K562 (cell line): ENCODE measurements at regions not wholly inside any gene's neighbourhood (a gene's known extent, or its start where the extent isn't known, plus 50 kb on each side); places are given as distances from the start of the nearest gene placed in this dataset.

Experiments
- CBX3 ChIP-seq, 2 experiments: IDR thresholded peaks; 1 replicate in 1 of 2; 2 replicates in 1 of 2; pipeline ENCODE4 v1.6.1; 2012; ENCODE audit warnings: inconsistent platforms in 2 of 2, low read length in 2 of 2, borderline replicate concordance in 1 of 2, control low read depth in 1 of 2
- CHD7 ChIP-seq: fragments of 200-600 bp; sonication (generic); IDR thresholded peaks from one replicate; pipeline ENCODE4 v1.6.1; 2012; ENCODE audit warnings: mild to moderate bottlenecking, low read depth, low read length, inconsistent platforms
- CTCF ChIP-seq, 3 experiments: IDR thresholded peaks in 2 of 3; conservative IDR thresholded peaks in 1 of 3; 2 replicates each; pipeline ENCODE4 v1.5.1; 2011 to 2012; ENCODE audit warnings: low read length in 3 of 3, mild to moderate bottlenecking in 3 of 3, control low read depth in 2 of 3, improper control_type of control experiment in 1 of 3, inconsistent platforms in 1 of 3, low read depth in 1 of 3, mixed read lengths in 1 of 3, moderate library complexity in 1 of 3; ENCODE audit not compliant: insufficient read depth in 2 of 3
- EP300 ChIP-seq: IDR thresholded peaks from 2 replicates; pipeline ENCODE4 v1.6.1; 2012; ENCODE audit warnings: low read length, improper control_type of control experiment
- MEIS2 ChIP-seq: fragments of 450-650 bp; IDR thresholded peaks from 2 replicates; pipeline ENCODE4 v1.6.1; 2014; ENCODE audit warnings: mild to moderate bottlenecking; ENCODE audit not compliant: partially characterized antibody
- PML ChIP-seq: IDR thresholded peaks from 2 replicates; pipeline ENCODE4 v1.6.1; 2012; ENCODE audit warnings: low read length, inconsistent platforms
- SMARCA4 ChIP-seq: fragments of 450-650 bp; IDR thresholded peaks from 2 replicates; pipeline ENCODE4 v1.6.1; 2016
- SREBF2 ChIP-seq: sonication (generic); formaldehyde crosslinking; IDR thresholded peaks from 2 replicates; pipeline ENCODE4 v1.4.0; 2020; ENCODE audit warnings: mild to moderate bottlenecking, missing genetic modification reagents
- ZNF282 ChIP-seq: sonication (generic); formaldehyde crosslinking; IDR thresholded peaks from 2 replicates; pipeline ENCODE4 v1.8.1; 2023; ENCODE audit warnings: missing genetic modification reagents
- ZNF311 ChIP-seq: fragments of 250-450 bp; sonication (Bioruptor Pico); IDR thresholded peaks from 2 replicates; pipeline ENCODE4 v1.4.0; 2020; ENCODE audit warnings: mild to moderate bottlenecking, moderate library complexity
- ZNF586 ChIP-seq: fragments of 450-650 bp; formaldehyde crosslinking; conservative IDR thresholded peaks from 2 replicates; pipeline ENCODE4 v1.4.0; 2020; ENCODE audit warnings: mild to moderate bottlenecking, moderate library complexity

- no peak for TF ChIP-seq CTCF (IDR thresholded peaks at IDR 0.05 in 2 of 3, conservative IDR thresholded peaks at IDR 0.05 in 1 of 3; ENCODE audit: insufficient read depth in 2 of 3, low read depth in 1 of 3, low read length in 3 of 3)
- TF ChIP-seq SREBF2 = no peak
- no peak for TF ChIP-seq PML
- TF ChIP-seq ZNF282 (CRISPR knock-in tag) = no peak
- no peak for TF ChIP-seq EP300
- TF ChIP-seq ZNF586 = no peak
- no peak for TF ChIP-seq SMARCA4
- TF ChIP-seq ZNF311 = no peak
- TF ChIP-seq CBX3 (IDR thresholded peaks at IDR 0.05; ENCODE audit: borderline replicate concordance in 1 of 2, low read length in 2 of 2) = no peak
- no peak for TF ChIP-seq MEIS2
- no peak for TF ChIP-seq CHD7
Observed at GRCh38 chrX:146707781-146708180, 101.8 kb upstream of the CXorf51B start.
